ENCODE measurements at regions not wholly inside any gene's neighbourhood (a gene's known extent, or its start where the extent isn't known, plus 50 kb on each side); places are given as distances from the start of the nearest gene placed in this dataset.
A peak's percentile ranks its signal among the peaks of the same experiment; 100 is the strongest.

- no peak for DNase-seq (ENCODE audit: low read depth)
- no peak overlapping the region for H3K4me3 ChIP-seq (ENCODE audit: low read depth, low read length)
Measured at GRCh38 chr2:12090590-12090989, 344.2 kb downstream of the LPIN1 start.

GRCh38 chr2:12091201-12091806 lies 344.9 kb downstream of the LPIN1 start:
- no peak overlapping the region for H3K4me3 ChIP-seq (ENCODE audit: low read depth, low read length)
- DNase-seq (ENCODE audit: low read depth): no peak

- no peak for DNase-seq (ENCODE audit: low read depth)
- H3K4me3 ChIP-seq (ENCODE audit: low read depth, low read length): no peak overlapping the region
Measured at GRCh38 chr2:12094134-12094533, 347.7 kb downstream of the LPIN1 start.

- no peak for DNase-seq (ENCODE audit: low read depth)
- H3K4me3 ChIP-seq (ENCODE audit: low read depth, low read length): no peak overlapping the region
Measured at GRCh38 chr2:12096051-12096787, 349.8 kb downstream of the LPIN1 start.

GRCh38 chr2:12096788-12097449 lies 350.5 kb downstream of the LPIN1 start:
- H3K4me3 ChIP-seq (ENCODE audit: low read depth, low read length): no peak overlapping the region
- no peak for DNase-seq (ENCODE audit: low read depth)

GRCh38 chr2:12097859-12098258 lies 351.4 kb downstream of the LPIN1 start:
- H3K4me3 ChIP-seq (ENCODE audit: low read depth, low read length): no peak overlapping the region

GRCh38 chr2:12099374-12099773 lies 352.9 kb downstream of the LPIN1 start:
- DNase-seq (ENCODE audit: low read depth): no peak

More at GRCh38 chr2:12097859-12098258, 351.4 kb downstream of the LPIN1 start:
- no peak for DNase-seq (ENCODE audit: low read depth)

GRCh38 chr2:12102679-12103078 lies 356.2 kb downstream of the LPIN1 start:
- no peak overlapping the region for H3K4me3 ChIP-seq (ENCODE audit: low read depth, low read length)
- DNase-seq (ENCODE audit: low read depth): no peak

More at GRCh38 chr2:12099374-12099773, 352.9 kb downstream of the LPIN1 start:
- no peak overlapping the region for H3K4me3 ChIP-seq (ENCODE audit: low read depth, low read length)

GRCh38 chr2:12105180-12105579 lies 358.7 kb downstream of the LPIN1 start:
- DNase-seq (ENCODE audit: low read depth): no peak
- H3K4me3 ChIP-seq (ENCODE audit: low read depth, low read length): no peak overlapping the region

- H3K4me3 ChIP-seq (ENCODE audit: low read depth, low read length): no peak overlapping the region
- DNase-seq (ENCODE audit: low read depth): peak; percentile 99
Measured at GRCh38 chr2:12106440-12107080, 360.1 kb downstream of the LPIN1 start.

- no peak for DNase-seq (ENCODE audit: low read depth)
- H3K4me3 ChIP-seq (ENCODE audit: low read depth, low read length): no peak overlapping the region
Measured at GRCh38 chr2:12107321-12107720, 360.9 kb downstream of the LPIN1 start.

- peak; percentile 48 for DNase-seq (ENCODE audit: low read depth)
- H3K4me3 ChIP-seq (ENCODE audit: low read depth, low read length): no peak overlapping the region
Measured at GRCh38 chr2:12107939-12108338, 361.5 kb downstream of the LPIN1 start.

GRCh38 chr2:12109363-12110017 lies 363.1 kb downstream of the LPIN1 start:
- DNase-seq (ENCODE audit: low read depth): no peak
- no peak overlapping the region for H3K4me3 ChIP-seq (ENCODE audit: low read depth, low read length)

- H3K4me3 ChIP-seq (ENCODE audit: low read depth, low read length): no peak overlapping the region
- DNase-seq (ENCODE audit: low read depth): peak; percentile 23
Measured at GRCh38 chr2:12110074-12110473, 363.6 kb downstream of the LPIN1 start.

- no peak for DNase-seq (ENCODE audit: low read depth)
- H3K4me3 ChIP-seq (ENCODE audit: low read depth, low read length): no peak overlapping the region
Measured at GRCh38 chr2:12110481-12110880, 364.0 kb downstream of the LPIN1 start.

- DNase-seq (ENCODE audit: low read depth): no peak
- H3K4me3 ChIP-seq (ENCODE audit: low read depth, low read length): no peak overlapping the region
Measured at GRCh38 chr2:12113412-12113811, 367.0 kb downstream of the LPIN1 start.

GRCh38 chr2:12114816-12115215 lies 368.4 kb downstream of the LPIN1 start:
- DNase-seq (ENCODE audit: low read depth): no peak
- H3K4me3 ChIP-seq (ENCODE audit: low read depth, low read length): no peak overlapping the region

- H3K4me3 ChIP-seq (ENCODE audit: low read depth, low read length): no peak overlapping the region
- DNase-seq (ENCODE audit: low read depth): no peak
Measured at GRCh38 chr2:12116228-12116750, 369.9 kb downstream of the LPIN1 start.

- peak; percentile 15 for DNase-seq (ENCODE audit: low read depth)
- no peak overlapping the region for H3K4me3 ChIP-seq (ENCODE audit: low read depth, low read length)
Measured at GRCh38 chr2:12119841-12120240, 373.4 kb downstream of the LPIN1 start.
